Activated CD8-positive, alpha-beta memory T cell treated with anti-CD3 and anti-CD28 coated beads for 36 hours (primary cell): ENCODE measurements at regions not wholly inside any gene's neighbourhood (a gene's known extent, or its start where the extent isn't known, plus 50 kb on each side); places are given as distances from the start of the nearest gene placed in this dataset.
"Not testable (repeated sequence)": the region's sequence is repeated elsewhere in the genome, so short reads cannot be mapped to it uniquely, and the experiment has no call there.

ENCODE experiments used
- CTCF ChIA-PET: fragments of 350-600 bp; sonication (Branson Sonifier 250); formaldehyde crosslinking; loops from one replicate; lab custom pipeline; 2021; ENCODE audit warnings: antibody characterized with exemption; lab: Charles Lee
- POLR2A ChIA-PET: fragments of 350-600 bp; sonication (Branson Sonifier 250); formaldehyde crosslinking; loops from one replicate; lab custom pipeline; 2021; ENCODE audit warnings: antibody characterized with exemption; lab: Charles Lee

- ChIA-PET CTCF (no interaction called here), POLR2A (no interaction called here)
These were observed 137.2 kb downstream of the MZT1 start for GRCh38 chr13:72590091-72590740.

- CTCF ChIA-PET, result no interaction called here
- POLR2A ChIA-PET, result no interaction called here
These were observed 140.9 kb downstream of the MZT1 start for GRCh38 chr13:72586518-72586917.

- CTCF ChIA-PET, result no interaction called here
- POLR2A ChIA-PET, result no interaction called here
These were observed 142.2 kb downstream of the MZT1 start for GRCh38 chr13:72585254-72585653.

DNA sequence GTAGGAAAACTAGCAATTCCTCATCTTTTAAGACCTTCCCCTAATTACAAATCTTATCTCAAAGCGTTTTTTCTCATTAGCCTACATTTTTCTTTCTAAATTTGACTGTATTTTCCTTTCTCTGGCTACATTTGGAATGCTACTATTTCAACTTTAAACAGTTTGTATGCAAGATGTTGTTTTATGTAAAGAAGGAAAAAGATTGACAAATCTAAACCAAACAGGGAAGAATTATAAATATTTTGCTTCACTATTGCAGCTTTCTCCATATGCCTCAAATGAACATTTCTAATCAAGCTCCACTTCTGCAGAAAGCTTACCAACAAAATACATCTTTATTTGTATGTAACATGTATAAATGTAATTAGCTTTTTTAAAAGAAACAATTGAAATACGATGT is 156.2 kb downstream of the MZT1 start:
- CTCF ChIA-PET, result no interaction called here

DNA sequence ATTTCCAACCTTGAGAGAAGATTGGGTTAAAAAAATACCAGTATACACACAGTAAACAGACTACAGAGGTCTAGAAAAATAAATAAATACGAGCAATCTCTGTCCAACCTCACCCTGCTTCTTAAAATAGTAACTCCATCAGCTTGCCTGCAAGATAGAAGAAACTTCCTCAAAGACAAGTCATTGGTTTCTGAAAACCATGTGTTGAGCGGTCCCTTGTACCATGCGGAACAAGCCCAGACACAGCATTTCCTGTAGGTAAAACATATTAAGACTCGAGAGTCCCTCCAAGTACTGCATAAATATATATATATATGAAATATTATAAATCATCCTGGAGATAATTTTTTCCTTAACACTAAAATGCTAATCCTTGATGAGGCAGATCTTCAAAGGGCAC is 157.4 kb downstream of the MZT1 start:
- POLR2A ChIA-PET, result no interaction called here
- CTCF ChIA-PET, result no interaction called here

More for the DNA sequence above, 156.2 kb downstream of the MZT1 start:
- POLR2A ChIA-PET, result no interaction called here

- CTCF ChIA-PET, result no interaction called here
- POLR2A ChIA-PET, result no interaction called here
These were observed 159.9 kb downstream of the MZT1 start for GRCh38 chr13:72567566-72567965.

DNA sequence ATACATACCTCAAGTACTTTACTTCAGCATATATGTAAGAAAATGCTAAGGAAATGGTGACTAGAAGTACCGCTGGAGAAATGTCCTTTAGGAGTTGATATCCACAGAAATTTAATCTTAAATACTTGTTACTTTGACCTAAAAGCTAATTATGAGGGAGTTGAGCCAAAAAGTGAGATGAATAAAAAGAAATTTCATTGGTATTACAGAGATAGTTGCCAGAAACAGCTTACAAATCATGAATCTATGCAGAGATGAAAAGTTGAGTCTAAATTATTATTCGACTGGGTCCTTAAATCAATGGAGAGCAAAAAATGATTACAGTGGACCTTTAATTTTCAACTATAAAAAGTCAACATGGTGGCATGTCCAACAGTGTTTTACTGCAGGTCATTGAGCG is 160.9 kb downstream of the MZT1 start:
- ChIA-PET CTCF (no interaction called here), POLR2A (no interaction called here)

GRCh38 chr13:72565893-72566292 is 161.5 kb downstream of the MZT1 start:
- CTCF ChIA-PET, result no interaction called here
- POLR2A ChIA-PET, result no interaction called here

DNA sequence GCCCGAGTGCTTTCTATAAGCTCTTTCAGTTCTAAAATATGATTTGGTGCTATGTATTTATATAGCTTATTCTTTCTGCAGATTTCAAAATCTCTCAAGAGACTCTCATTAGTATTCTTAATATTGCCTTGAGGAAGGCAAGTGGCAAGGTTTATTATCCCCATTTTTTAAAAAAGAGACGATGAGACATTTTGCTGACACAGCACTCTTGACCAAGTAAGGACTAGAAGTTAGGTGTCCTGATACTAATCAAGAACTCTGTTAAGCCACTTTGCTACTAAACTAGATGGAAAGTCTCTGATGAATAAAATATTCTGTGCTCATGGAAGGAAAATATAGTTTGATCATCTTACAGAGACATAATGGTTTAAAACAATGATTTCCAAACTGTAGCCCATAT is 164.7 kb downstream of the MZT1 start:
- CTCF ChIA-PET, result no interaction called here
- POLR2A ChIA-PET, result no interaction called here

DNA sequence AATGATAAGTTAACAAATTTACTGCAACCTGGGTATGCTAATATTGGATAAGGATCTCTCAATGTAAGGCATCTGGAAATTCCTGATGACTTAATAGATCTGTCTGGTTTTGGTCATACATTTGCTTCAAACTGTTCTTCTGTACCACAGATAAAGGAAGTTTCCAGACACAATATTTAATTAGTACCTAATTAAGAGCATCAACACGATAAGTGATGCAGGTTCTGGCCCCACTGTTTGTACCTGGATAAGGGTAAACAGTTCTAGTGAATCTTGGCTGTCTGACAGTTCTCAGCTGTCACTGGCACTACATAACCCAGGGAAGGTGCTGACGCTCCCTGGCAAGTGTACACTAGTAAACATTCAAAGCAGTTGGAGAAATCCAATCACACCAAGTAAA is 165.6 kb downstream of the MZT1 start:
- ChIA-PET POLR2A (no interaction called here), CTCF (no interaction called here)

DNA sequence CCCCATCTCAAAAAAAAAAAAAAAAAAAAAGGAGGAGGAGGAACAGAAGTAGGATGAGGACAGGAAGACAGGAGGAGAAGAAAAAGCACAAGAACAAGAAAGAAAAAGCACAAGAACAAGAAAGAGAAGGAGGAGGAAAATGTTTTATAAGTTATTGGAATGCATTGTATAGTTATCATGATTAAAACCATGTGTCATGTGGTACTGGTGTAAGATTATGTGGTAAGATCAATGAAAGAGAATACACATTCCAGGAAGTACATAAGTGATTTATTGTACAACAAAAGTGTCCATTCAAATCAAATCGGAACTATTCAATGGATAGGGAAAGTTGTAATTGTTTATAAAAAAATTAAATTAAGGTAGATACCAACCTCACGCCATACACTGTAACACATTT is 167.7 kb downstream of the MZT1 start:
- POLR2A ChIA-PET, result no interaction called here
- CTCF ChIA-PET, result no interaction called here

GRCh38 chr13:72556945-72557344 is 170.5 kb downstream of the MZT1 start:
- CTCF ChIA-PET, result no interaction called here
- POLR2A ChIA-PET, result no interaction called here

DNA sequence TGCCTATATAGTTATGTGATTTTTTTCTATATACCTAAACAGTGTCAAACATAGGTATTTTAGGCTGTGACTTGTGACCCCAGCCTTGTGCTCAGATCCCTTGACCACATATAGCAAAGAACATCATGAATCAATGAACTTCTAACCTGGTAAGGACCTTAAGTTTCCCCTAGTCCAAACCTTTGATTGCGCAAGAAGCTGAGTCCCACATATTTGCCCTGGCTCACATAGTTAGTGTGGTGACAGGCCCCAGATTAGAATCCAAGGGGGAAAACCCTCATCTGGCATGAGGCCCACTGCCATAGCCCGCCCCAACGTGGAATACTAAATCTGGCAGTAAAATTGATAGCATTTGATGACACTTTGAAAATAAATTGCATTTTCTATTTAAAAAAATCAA is 171.8 kb downstream of the MZT1 start:
- CTCF ChIA-PET, result no interaction called here

GRCh38 chr13:72552731-72553130 is 174.7 kb downstream of the MZT1 start:
- CTCF ChIA-PET, result no interaction called here
- POLR2A ChIA-PET, result no interaction called here

More for the DNA sequence above, 171.8 kb downstream of the MZT1 start:
- POLR2A ChIA-PET, result no interaction called here

- CTCF ChIA-PET, result interaction anchor here (0.6 kb wide), 1 partner anchor 49 kb away, joined by 3 read pairs; no protein-coding TSS in a partner anchor
- POLR2A ChIA-PET, result not testable (repeated sequence)
These were observed 181.5 kb downstream of the MZT1 start for GRCh38 chr13:72545895-72546294.

- ChIA-PET CTCF (no interaction called here), POLR2A (no interaction called here)
These were observed 182.3 kb downstream of the MZT1 start for GRCh38 chr13:72545030-72545719.

DNA sequence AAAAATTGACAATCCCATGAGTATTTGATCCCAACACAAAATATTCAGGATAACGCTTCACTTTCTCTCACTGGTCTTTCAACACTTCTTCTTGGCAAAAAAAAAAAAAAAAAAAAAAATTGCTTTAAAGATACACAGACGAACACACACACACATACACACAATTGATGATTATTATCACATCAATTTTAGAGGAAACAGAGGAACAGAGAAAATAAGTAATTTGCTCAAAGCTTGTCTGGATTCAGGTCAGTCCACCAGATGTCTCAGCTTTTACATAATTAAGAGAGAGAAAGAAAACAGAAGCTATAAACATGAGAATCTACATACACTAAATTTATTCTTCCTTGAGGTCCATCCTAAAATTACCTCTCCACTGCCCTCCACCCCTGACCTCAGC is 183.4 kb downstream of the MZT1 start:
- CTCF ChIA-PET, result no interaction called here
- POLR2A ChIA-PET, result no interaction called here

DNA sequence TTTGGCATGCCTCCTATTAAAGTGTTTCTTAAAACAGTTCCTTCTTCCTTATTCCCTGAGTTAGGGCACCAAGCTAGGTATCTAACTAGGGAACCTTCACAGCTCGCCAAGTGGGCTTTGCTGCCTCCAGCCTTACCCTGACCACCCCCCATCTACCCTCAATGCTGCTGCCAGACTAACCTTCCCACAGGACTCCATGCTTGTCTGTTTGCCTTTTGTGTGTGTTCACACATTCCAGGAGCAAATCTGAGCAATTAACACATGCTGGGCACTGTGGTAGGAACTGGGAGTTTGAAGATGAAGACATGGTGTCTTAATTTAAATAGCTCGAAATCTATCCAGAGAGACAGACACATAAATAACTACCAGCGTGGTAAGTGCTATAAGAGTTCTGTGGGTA is 185.2 kb downstream of the MZT1 start:
- POLR2A ChIA-PET, result no interaction called here
- CTCF ChIA-PET, result no interaction called here

GRCh38 chr13:72541674-72542073 is 185.8 kb downstream of the MZT1 start:
- CTCF ChIA-PET, result no interaction called here
- POLR2A ChIA-PET, result no interaction called here

DNA sequence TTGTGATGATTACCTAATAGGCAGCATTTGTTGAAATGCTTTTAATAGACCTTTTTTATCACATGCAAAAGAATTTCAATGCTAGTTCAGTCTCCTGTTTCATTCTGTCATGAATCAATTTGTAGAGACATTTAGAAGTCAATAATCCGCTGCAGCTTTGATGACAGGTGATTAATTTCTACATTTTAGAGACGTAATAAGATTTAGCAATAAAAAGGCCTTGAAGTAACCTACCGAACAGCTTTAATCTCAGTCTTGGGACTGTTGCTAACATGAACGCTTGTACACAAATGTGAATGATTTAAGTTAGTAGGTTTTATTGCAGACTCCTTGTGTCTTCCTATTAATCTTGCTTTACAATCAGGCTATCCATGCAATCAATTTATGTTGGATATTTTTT is 186.5 kb downstream of the MZT1 start:
- CTCF ChIA-PET, result no interaction called here
- POLR2A ChIA-PET, result no interaction called here

- CTCF ChIA-PET, result no interaction called here
- POLR2A ChIA-PET, result no interaction called here
These were observed 187.5 kb downstream of the MZT1 start for GRCh38 chr13:72539925-72540324.
